ENCODE measurements at regions not wholly inside any gene's neighbourhood (a gene's known extent, or its start where the extent isn't known, plus 50 kb on each side); places are given as distances from the start of the nearest gene placed in this dataset.

DNA sequence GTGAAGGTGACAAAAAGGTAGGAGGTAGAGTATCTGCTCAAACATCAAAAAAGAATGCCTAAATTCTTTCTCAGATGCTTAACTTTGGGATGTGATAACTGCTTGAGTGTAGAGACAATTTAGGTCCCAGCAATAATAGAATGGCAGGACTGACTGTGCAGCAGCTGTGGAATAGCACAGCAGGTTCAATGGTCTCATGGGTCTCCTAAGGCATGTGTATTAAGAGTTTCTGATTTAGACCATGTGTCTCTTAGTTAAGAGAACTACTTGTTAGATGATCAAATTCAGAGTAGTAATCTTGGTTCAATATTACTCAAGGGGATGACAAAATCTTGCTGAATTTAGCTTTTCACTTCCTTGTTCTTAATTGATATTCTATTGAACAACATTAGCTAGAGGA is 72.0 kb downstream of the ALX1 start:
- Histone ChIP-seq H3K36me3 (no peaks in the 10 kb centered on the region), H3K4me1 (no peaks in the 10 kb centered on the region), H3K4me3 (no peak overlapping the region), H3K27ac (no peak overlapping the region), H3K9me3 (no peaks in the 10 kb centered on the region), H3K27me3 (no peaks in the 10 kb centered on the region)
- ATAC-seq (no peak), DNase-seq (peak in 2 of 4 donors; percentile 43 to 55)
- intact Hi-C loops (cut with DNase I), result no loop called here
- TF ChIP-seq CTCF (IDR thresholded peaks at IDR 0.05), result no peak

- Histone ChIP-seq H3K27me3 (no peaks in the 10 kb centered on the region), H3K36me3 (no peaks in the 10 kb centered on the region), H3K4me3 (no peak overlapping the region), H3K27ac (no peak overlapping the region), H3K9me3 (no peaks in the 10 kb centered on the region), H3K4me1 (no peaks in the 10 kb centered on the region)
- ATAC-seq (no peak), DNase-seq (peak in 1 of 4 donors; percentile 32)
- TF ChIP-seq CTCF (IDR thresholded peaks at IDR 0.05), result no peak
- intact Hi-C loops (cut with DNase I), result no loop called here
Observed at GRCh38 chr12:85356596-85357385, 76.8 kb downstream of the ALX1 start.

- Histone ChIP-seq H3K27ac (no peak overlapping the region), H3K27me3 (no peaks in the 10 kb centered on the region), H3K9me3 (no peaks in the 10 kb centered on the region), H3K36me3 (no peaks in the 10 kb centered on the region), H3K4me3 (no peak overlapping the region), H3K4me1 (no peaks in the 10 kb centered on the region)
- DNase-seq, result no peak
- intact Hi-C loops (cut with DNase I), result no loop called here
- TF ChIP-seq CTCF (IDR thresholded peaks at IDR 0.05), result no peak
- ATAC-seq, result no peak
Observed at GRCh38 chr12:85357609-85358008, 77.6 kb downstream of the ALX1 start.

DNA sequence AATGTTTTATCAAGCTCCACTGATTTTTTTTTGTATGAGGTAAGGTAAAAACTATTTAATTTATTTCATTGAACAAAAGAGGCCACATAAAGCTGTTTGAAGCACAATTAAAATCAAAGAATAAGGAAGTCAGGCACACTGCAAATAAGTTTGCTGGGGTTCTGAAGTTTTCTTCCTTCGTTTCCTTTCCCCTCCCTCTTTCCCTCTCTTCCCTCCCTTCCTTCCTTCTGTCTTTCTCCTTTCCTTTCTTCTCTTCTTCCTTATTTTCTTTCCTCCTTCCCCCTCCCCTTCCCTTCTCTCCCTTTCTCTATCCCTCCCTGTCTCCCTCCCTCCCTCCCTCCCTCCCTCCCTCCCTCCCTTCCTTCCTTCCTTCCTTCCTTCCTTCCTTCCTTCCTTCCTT is 78.7 kb downstream of the ALX1 start:
- no peak for TF ChIP-seq CTCF (IDR thresholded peaks at IDR 0.05)
- Histone ChIP-seq H3K36me3 (no peaks in the 10 kb centered on the region), H3K9me3 (no peaks in the 10 kb centered on the region), H3K4me3 (no peak overlapping the region), H3K4me1 (no peaks in the 10 kb centered on the region), H3K27me3 (no peaks in the 10 kb centered on the region), H3K27ac (no peak overlapping the region)
- intact Hi-C loops (cut with DNase I), result no loop called here
- ATAC-seq, result no peak
- no peak for DNase-seq

GRCh38 chr12:85363382-85364190 is 83.6 kb downstream of the ALX1 start:
- ATAC-seq (no peak), DNase-seq (no peak)
- Histone ChIP-seq H3K27me3 (no peaks in the 10 kb centered on the region), H3K36me3 (no peaks in the 10 kb centered on the region), H3K9me3 (no peaks in the 10 kb centered on the region), H3K4me3 (no peak overlapping the region), H3K4me1 (no peaks in the 10 kb centered on the region), H3K27ac (no peak overlapping the region)
- intact Hi-C loops (cut with DNase I), result no loop called here
- no peak for TF ChIP-seq CTCF (IDR thresholded peaks at IDR 0.05)
